Stomach (tissue), 8 donors: ENCODE measurements at regions not wholly inside any gene's neighbourhood (a gene's known extent, or its start where the extent isn't known, plus 50 kb on each side); places are given as distances from the start of the nearest gene placed in this dataset.
A peak's percentile ranks its signal among the peaks of the same experiment; 100 is the strongest.

ENCODE experiments used
- DNase-seq, 2 donors: peaks; one replicate each; pipeline versions ENCODE4 v3.0.0 to v3.0.0-alpha.2; 2013 to 2019
- H3K27ac ChIP-seq, 5 donors: fragments of 200-600 bp in 4 of 5; sonication (generic) in 4 of 5; one replicate each; pipeline ENCODE4 v1.5.1; 2013 to 2019; ENCODE audit warnings: mild to moderate bottlenecking in 1 of 5, moderate library complexity in 1 of 5
- H3K27me3 ChIP-seq, 3 donors: fragments of 200-600 bp; sonication (generic); one replicate each; pipeline ENCODE4 v1.5.1; 2017 to 2019; ENCODE audit warnings: mixed run types in 1 of 3
- H3K36me3 ChIP-seq, 4 donors: fragments of 200-600 bp; sonication (generic); 1 replicate in 3 of 4; 2 replicates in 1 of 4; pipeline ENCODE4 v1.5.1; 2016 to 2019
- H3K4me1 ChIP-seq, 4 donors: fragments of 200-600 bp; sonication (generic); one replicate each; pipeline ENCODE4 v1.5.1; 2016 to 2019
- H3K4me3 ChIP-seq, 4 donors: fragments of 200-600 bp; sonication (generic) in 3 of 4; one replicate each; pipeline ENCODE4 v1.5.1; 2016 to 2019; ENCODE audit warnings: mild to moderate bottlenecking in 1 of 4
- H3K9me3 ChIP-seq, 4 donors: fragments of 200-600 bp; sonication (generic); one replicate each; pipeline ENCODE4 v1.5.1; 2016 to 2019
- EP300 ChIP-seq: sonication (generic); formaldehyde crosslinking; IDR thresholded peaks from one replicate; pipeline ENCODE4 v1.6.1; 2017; ENCODE audit warnings: antibody characterized with exemption
- POLR2A ChIP-seq, 4 donors: fragments of 450-650 bp; IDR thresholded peaks; one replicate each; pipeline ENCODE4 v1.6.1; 2016; ENCODE audit warnings: antibody characterized with exemption in 4 of 4, control low read depth in 2 of 4, mild to moderate bottlenecking in 1 of 4, moderate library complexity in 1 of 4
- POLR2AphosphoS5 ChIP-seq, 3 donors: sonication (generic); formaldehyde crosslinking; IDR thresholded peaks; one replicate each; pipeline ENCODE4 v1.6.1; 2016; ENCODE audit warnings: antibody characterized with exemption in 3 of 3
- WGBS, 5 donors: extraction: QIAGEN DNeasy Blood & Tissue Kit in 3 of 5; methylation state at CpG; one replicate each; pipeline versions ENCODE4 v1.1.5 to v1.1.7; 2013 to 2018; 5-methylcytosine and 5-hydroxymethylcytosine counted together
- intact Hi-C: fragments of 100-400 bp; cut with DNase I; formaldehyde crosslinking; loops from one replicate; pipeline ENCODE4 v1.15.1; 2023; ENCODE audit warnings: low total_unique reads
- TF ChIP-seq, protein P1 (sequence below), 7 experiments: fragments of 450-650 bp in 4 of 7; fragments of 200-600 bp in 3 of 7; sonication (generic) in 3 of 7; IDR thresholded peaks; one replicate each; pipeline ENCODE4 v1.5.1; 2016 to 2019; ENCODE audit warnings: antibody characterized with exemption in 7 of 7, control low read depth in 2 of 7, mild to moderate bottlenecking in 1 of 7
- donor health status: healthy with polysubstance abuse.
- donor health status: Bipolar disorder and iron deficiency.
- donor health status: healthy.

DNA sequence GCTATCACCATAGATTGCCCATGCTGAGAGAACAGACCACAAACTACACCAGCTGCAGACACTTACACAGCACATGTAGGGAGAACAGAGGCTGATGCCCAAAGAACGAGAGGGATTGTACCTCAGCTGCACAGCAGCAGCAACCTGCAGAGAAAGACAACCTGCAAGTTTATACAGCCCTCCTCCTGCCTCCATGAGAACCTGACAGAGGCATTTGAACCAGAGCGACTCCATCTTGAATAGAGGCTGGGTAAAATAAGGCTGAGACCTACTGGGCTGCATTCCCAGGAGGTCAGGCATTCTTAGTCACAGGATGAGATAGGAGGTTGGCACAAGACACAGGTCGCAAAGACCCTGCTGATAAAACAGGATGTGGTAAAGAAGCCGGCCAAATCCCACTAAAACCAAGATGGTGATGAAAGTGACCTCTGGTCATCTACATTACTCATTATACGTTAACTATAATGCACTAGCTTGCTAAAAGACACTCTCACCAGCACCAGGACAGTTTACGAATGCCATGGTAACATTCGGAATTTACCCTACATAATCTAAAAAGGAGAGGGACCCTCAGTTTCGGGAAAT lies 262.4 kb upstream of the HMGA2 start:
- DNase-seq: no peak
- Histone ChIP-seq H3K4me1 (peaks cover 0 to 4% (median 2%) of the 10 kb centered on the region in 4 donors), H3K4me3 (no peak overlapping the region), H3K27me3 (peaks cover 0 to 16% (median 0%) of the 10 kb centered on the region in 3 donors), H3K9me3 (no peaks in the 10 kb centered on the region), H3K27ac (no peak overlapping the region), H3K36me3 (no peaks in the 10 kb centered on the region)
- TF ChIP-seq, protein P1, sequence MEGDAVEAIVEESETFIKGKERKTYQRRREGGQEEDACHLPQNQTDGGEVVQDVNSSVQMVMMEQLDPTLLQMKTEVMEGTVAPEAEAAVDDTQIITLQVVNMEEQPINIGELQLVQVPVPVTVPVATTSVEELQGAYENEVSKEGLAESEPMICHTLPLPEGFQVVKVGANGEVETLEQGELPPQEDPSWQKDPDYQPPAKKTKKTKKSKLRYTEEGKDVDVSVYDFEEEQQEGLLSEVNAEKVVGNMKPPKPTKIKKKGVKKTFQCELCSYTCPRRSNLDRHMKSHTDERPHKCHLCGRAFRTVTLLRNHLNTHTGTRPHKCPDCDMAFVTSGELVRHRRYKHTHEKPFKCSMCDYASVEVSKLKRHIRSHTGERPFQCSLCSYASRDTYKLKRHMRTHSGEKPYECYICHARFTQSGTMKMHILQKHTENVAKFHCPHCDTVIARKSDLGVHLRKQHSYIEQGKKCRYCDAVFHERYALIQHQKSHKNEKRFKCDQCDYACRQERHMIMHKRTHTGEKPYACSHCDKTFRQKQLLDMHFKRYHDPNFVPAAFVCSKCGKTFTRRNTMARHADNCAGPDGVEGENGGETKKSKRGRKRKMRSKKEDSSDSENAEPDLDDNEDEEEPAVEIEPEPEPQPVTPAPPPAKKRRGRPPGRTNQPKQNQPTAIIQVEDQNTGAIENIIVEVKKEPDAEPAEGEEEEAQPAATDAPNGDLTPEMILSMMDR (IDR thresholded peaks at IDR 0.05): no peak
- TF ChIP-seq EP300: no peak
- TF ChIP-seq POLR2AphosphoS5 (IDR thresholded peaks at IDR 0.05): no peak
- TF ChIP-seq POLR2A (IDR thresholded peaks at IDR 0.05): no peak
- intact Hi-C loops: no loop called here
- 75 to 86% (median 78%) methylated on average over 8 of the region's 8 CpGs for WGBS, 5 donors

DNA sequence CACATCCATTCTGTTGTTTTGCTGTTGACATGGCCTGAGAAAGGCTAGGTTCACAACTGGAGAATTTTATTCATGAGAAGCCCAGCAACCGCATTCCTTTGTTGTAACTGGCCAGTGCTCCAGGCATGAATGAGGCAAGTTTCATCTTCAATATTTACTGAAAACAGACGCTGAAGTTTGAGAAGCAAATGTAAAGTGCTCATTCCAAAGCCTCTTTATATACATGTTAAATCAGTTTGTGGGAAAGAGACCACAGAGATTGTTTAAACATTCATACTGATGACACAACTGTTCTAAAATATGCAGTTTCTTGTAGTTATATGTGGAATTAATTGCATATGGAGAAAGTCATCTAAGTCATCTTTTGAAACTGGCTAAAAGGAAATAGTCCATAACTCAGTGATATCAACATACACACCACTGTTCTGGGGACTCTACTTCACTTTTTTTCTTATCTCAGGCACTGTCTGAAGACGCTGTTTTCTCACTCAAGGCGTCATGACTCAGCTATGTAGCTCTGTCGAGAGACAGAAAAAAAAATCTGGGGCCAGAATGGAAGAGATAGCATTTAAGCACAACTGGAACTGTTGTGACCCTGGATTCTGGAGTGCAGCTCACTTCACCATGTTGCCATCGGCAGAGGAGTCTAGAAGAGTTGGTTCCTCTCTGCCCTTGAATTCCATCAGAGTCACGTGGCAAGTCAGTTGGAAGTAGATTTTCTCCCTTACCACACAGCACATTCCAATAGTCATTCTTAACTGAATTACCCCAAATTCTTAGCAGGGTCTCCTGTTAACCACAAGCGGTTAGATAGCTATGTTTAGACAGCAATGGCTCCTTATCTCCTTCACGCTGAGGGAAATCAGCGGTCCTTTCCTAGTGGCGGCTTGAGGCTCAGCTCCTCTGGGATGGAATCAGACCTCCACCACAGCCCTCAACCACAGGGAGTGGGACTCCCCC lies 258.4 kb upstream of the HMGA2 start:
- intact Hi-C loops: no loop called here
- TF ChIP-seq, protein P1 (IDR thresholded peaks at IDR 0.05): no peak
- TF ChIP-seq EP300 (no peak), POLR2A (IDR thresholded peaks at IDR 0.05) (no peak), POLR2AphosphoS5 (IDR thresholded peaks at IDR 0.05) (no peak)
- Histone ChIP-seq H3K4me1 (peaks cover 0 to 9% (median 0%) of the 10 kb centered on the region in 4 donors), H3K9me3 (no peaks in the 10 kb centered on the region), H3K27me3 (peaks cover 0 to 16% (median 0%) of the 10 kb centered on the region in 3 donors), H3K4me3 (no peak overlapping the region), H3K36me3 (no peaks in the 10 kb centered on the region), H3K27ac (no peak overlapping the region)
- 28 to 47% (median 43%) methylated on average over 11 of the region's 11 CpGs for WGBS, 5 donors
- peak in 1 of 2 donors; percentile 41 for DNase-seq

DNA sequence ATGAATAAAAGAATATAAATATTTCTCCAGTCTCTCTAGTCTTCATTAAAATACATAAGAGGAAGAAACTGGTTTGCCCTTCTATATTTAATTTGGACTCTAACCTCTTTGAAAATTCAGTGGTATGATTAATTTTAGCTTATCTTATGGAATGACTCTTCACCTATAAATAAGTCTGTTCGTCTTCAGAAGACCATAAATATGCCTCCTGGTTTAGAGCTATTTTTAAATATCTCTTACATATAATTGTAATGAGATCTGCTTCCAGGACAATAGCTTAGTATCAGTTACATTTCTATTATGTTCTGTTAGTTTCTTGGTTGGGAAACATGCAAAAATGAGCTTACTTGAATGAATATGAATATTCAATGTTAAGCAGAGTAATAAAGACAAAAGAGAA lies 257.5 kb upstream of the HMGA2 start:
- peaks cover 0 to 10% (median 0%) of the 10 kb centered on the region in 3 donors for H3K27me3 ChIP-seq
- DNase-seq: no peak
- H3K9me3 ChIP-seq: no peaks in the 10 kb centered on the region
- WGBS, 5 donors: 23 to 43% (median 30%) methylated on average over 1 of the region's 1 CpG
- H3K36me3 ChIP-seq: no peaks in the 10 kb centered on the region
- H3K4me1 ChIP-seq: peaks cover 0 to 9% (median 0%) of the 10 kb centered on the region in 4 donors
- H3K4me3 ChIP-seq: no peak overlapping the region
- TF ChIP-seq POLR2AphosphoS5 (IDR thresholded peaks at IDR 0.05) (no peak), POLR2A (IDR thresholded peaks at IDR 0.05) (no peak), EP300 (no peak)
- TF ChIP-seq, protein P1 (IDR thresholded peaks at IDR 0.05): no peak
- no peak overlapping the region for H3K27ac ChIP-seq
- intact Hi-C loops: no loop called here

DNA sequence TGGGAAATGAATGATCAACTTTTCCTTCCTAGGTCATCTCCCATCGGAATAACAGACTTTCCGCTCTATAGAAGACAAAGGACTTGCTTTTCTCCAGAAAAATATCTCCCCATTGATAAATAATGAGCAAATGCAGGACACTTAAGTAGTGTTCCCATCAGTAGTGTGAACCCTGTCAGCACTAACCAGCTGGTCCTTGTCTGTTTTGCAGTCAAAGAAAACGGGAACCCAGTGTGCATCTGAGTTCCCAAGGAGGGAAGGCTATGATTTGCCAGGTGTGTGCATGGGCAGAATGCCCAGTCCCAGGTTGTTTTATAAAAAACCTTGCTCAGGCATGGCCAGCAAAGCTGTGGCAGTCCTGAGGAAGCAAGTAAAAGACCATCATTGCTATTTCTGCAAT lies 256.5 kb upstream of the HMGA2 start:
- 59 to 70% (median 62%) methylated on average over 3 of the region's 3 CpGs for WGBS, 5 donors
- H3K4me1 ChIP-seq: peaks cover 0 to 9% (median 0%) of the 10 kb centered on the region in 4 donors
- peak in 1 of 2 donors; percentile 55 for DNase-seq

More for the DNA sequence above, 256.5 kb upstream of the HMGA2 start:
- Histone ChIP-seq H3K36me3 (no peaks in the 10 kb centered on the region), H3K27me3 (peaks cover 0 to 5% (median 0%) of the 10 kb centered on the region in 3 donors), H3K4me3 (no peak overlapping the region), H3K9me3 (no peaks in the 10 kb centered on the region), H3K27ac (no peak overlapping the region)
- TF ChIP-seq POLR2A (IDR thresholded peaks at IDR 0.05) (no peak), EP300 (no peak), POLR2AphosphoS5 (IDR thresholded peaks at IDR 0.05) (no peak)
- TF ChIP-seq, protein P1 (IDR thresholded peaks at IDR 0.05): no peak
- intact Hi-C loops: no loop called here
